B cell (primary cell): ENCODE measurements at regions not wholly inside any gene's neighbourhood (a gene's known extent, or its start where the extent isn't known, plus 50 kb on each side); places are given as distances from the start of the nearest gene placed in this dataset.

Experiments
- ATAC-seq: fragments of 200-7000 bp; cut with Tn5 transposase; one replicate; pipeline ENCODE4 v1.10.0; 2021; ENCODE audit warnings: low read depth, mild to moderate bottlenecking, moderate number of reproducible peaks, moderate library complexity
- CTCF ChIA-PET: fragments of 350-600 bp; sonication (Branson Sonifier 250); formaldehyde crosslinking; loops from one replicate; lab custom pipeline; 2021; ENCODE audit warnings: antibody characterized with exemption, inconsistent platforms; lab: Charles Lee
- POLR2A ChIA-PET: fragments of 350-600 bp; sonication (Branson Sonifier 250); formaldehyde crosslinking; loops from one replicate; lab custom pipeline; 2021; ENCODE audit warnings: antibody characterized with exemption; lab: Charles Lee
- DNase-seq: peaks from one replicate; pipeline ENCODE4 v3.0.0; 2013
- H2AFZ ChIP-seq: 2 replicates; pipeline ENCODE4 v1.6.1; 2012; ENCODE audit warnings: mild to moderate bottlenecking, low read depth, low read length; ENCODE audit not compliant: insufficient read depth, poor library complexity, severe bottlenecking
- H3K27ac ChIP-seq, 2 donors: 1 replicate in 1 of 2; 2 replicates in 1 of 2; pipeline ENCODE4 v1.5.1; 2012 to 2013; ENCODE audit warnings: low read length in 2 of 2, mild to moderate bottlenecking in 2 of 2, moderate library complexity in 1 of 2
- H3K27me3 ChIP-seq, 4 experiments: fragments of 200-600 bp in 1 of 4; sonication (generic) in 1 of 4; replicated peaks in 1 of 4; 1 replicate in 2 of 4; 2 replicates in 2 of 4; pipeline versions ENCODE4 v1.6.1 to v1.7.0; 2013 to 2016; ENCODE audit warnings: low read length in 3 of 4, mild to moderate bottlenecking in 2 of 4, mixed read lengths in 1 of 4, moderate library complexity in 1 of 4; ENCODE audit not compliant: insufficient read depth in 4 of 4, control insufficient read depth in 3 of 4; ENCODE audit errors: control extremely low read depth in 1 of 4
- H3K36me3 ChIP-seq, 2 experiments: replicated peaks in 1 of 2; 1 replicate in 1 of 2; 2 replicates in 1 of 2; pipeline versions ENCODE4 v1.6.1 to v1.7.1; 2013; ENCODE audit warnings: low read length in 1 of 2; ENCODE audit not compliant: insufficient read depth in 2 of 2, control insufficient read depth in 1 of 2; ENCODE audit errors: control extremely low read depth in 1 of 2, extremely low read depth in 1 of 2
- H3K4me1 ChIP-seq, 2 donors: fragments of 200-600 bp in 1 of 2; sonication (generic) in 1 of 2; 1 replicate in 1 of 2; 2 replicates in 1 of 2; pipeline versions ENCODE4 v1.5.1 to v1.6.1; 2013 to 2017; ENCODE audit warnings: low read length in 2 of 2; ENCODE audit not compliant: control insufficient read depth in 2 of 2, insufficient read depth in 2 of 2
- H3K4me2 ChIP-seq: replicated peaks from 2 replicates; pipeline ENCODE3; 2012; ENCODE audit warnings: mild to moderate bottlenecking, low read depth, low read length; ENCODE audit not compliant: poor library complexity, severe bottlenecking
- H3K4me3 ChIP-seq, 5 experiments: fragments of 200-600 bp in 1 of 5; sonication (generic) in 1 of 5; 1 replicate in 3 of 5; 2 replicates in 2 of 5; pipeline versions ENCODE4 v1.5.1 to v1.7.0; 2011 to 2016; ENCODE audit warnings: low read length in 4 of 5, mild to moderate bottlenecking in 4 of 5, low read depth in 2 of 5, control low read depth in 1 of 5, moderate library complexity in 1 of 5; ENCODE audit not compliant: insufficient read depth in 1 of 5; ENCODE audit errors: control extremely low read depth in 1 of 5, extremely low read depth in 1 of 5
- H3K79me2 ChIP-seq: fragments of 200-600 bp; sonication (generic); one replicate; pipeline ENCODE4 v1.6.0; 2016; ENCODE audit warnings: low read length; ENCODE audit not compliant: control insufficient read depth, insufficient read depth
- H3K9ac ChIP-seq: fragments of 200-600 bp; sonication (generic); 2 replicates; pipeline ENCODE4 v1.6.1; 2017; ENCODE audit warnings: mild to moderate bottlenecking, low read length, moderate library complexity
- H3K9me3 ChIP-seq, 3 donors: one replicate each; pipeline versions ENCODE4 v1.6.1 to v1.7.1; 2013; ENCODE audit warnings: low read length in 2 of 3; ENCODE audit not compliant: control insufficient read depth in 2 of 3, insufficient read depth in 1 of 3; ENCODE audit errors: control extremely low read depth in 1 of 3
- H4K20me1 ChIP-seq: 2 replicates; pipeline ENCODE4 v1.6.0; 2012; ENCODE audit warnings: mild to moderate bottlenecking, low read length; ENCODE audit not compliant: insufficient read depth, control insufficient read depth, poor library complexity, severe bottlenecking
- H3K27ac Mint-ChIP-seq: one replicate; pipeline ENCODE4 v1.8.0; 2021; ENCODE audit warnings: mixed read lengths
- H3K27me3 Mint-ChIP-seq: one replicate; pipeline ENCODE4 v1.8.0; 2021; ENCODE audit warnings: mixed read lengths
- H3K4me1 Mint-ChIP-seq: one replicate; pipeline ENCODE4 v1.8.0; 2021; ENCODE audit warnings: mixed read lengths
- H3K4me3 Mint-ChIP-seq: one replicate; pipeline ENCODE4 v1.8.0; 2021; ENCODE audit warnings: mixed read lengths
- H3K9me3 Mint-ChIP-seq: one replicate; pipeline ENCODE4 v1.8.0; 2022; ENCODE audit warnings: mixed read lengths; ENCODE audit not compliant: insufficient read depth
- EZH2 ChIP-seq: IDR thresholded peaks from 2 replicates; pipeline ENCODE4 v1.6.1; 2012; ENCODE audit warnings: borderline replicate concordance, low read depth, mild to moderate bottlenecking, moderate library complexity, low read length; ENCODE audit not compliant: insufficient read depth, poor library complexity, severe bottlenecking
- WGBS: methylation state at CpG from one replicate; pipeline ENCODE4 v1.1.5; 2013; ENCODE audit warnings: missing lambda C conversion rate; ENCODE audit not compliant: insufficient coverage; 5-methylcytosine and 5-hydroxymethylcytosine counted together
- intact Hi-C: fragments of 100-400 bp; cut with micrococcal nuclease; formaldehyde crosslinking; loops from one replicate; pipeline ENCODE4 v1.10.0; 2022
- TF ChIP-seq, protein P1 (sequence below): fragments of 200-600 bp; IDR thresholded peaks from one replicate; pipeline ENCODE4 v1.8.0; 2022; ENCODE audit warnings: antibody characterized with exemption, mild to moderate bottlenecking

DNA sequence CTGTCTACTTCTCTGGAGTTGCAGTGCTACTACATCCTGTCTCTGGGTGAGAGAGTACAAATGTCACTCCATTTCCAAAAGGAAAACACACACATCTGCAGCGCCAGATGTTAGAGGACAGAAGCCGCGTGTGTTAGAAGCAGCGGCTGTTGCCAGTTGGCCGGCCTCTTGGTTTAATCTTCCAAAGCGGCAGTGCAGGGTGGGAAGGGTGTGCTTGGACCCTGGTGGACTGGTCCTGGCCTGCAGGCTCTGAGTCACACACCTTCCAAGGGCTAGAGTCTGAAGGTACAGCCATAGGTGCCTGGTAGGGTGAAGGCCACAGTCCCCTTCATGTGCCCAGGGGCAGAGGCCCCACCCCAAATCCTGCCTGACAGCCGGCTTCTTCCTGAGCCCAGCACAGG lies 99.8 kb downstream of the CTTN start:
- TF ChIP-seq, protein P1, sequence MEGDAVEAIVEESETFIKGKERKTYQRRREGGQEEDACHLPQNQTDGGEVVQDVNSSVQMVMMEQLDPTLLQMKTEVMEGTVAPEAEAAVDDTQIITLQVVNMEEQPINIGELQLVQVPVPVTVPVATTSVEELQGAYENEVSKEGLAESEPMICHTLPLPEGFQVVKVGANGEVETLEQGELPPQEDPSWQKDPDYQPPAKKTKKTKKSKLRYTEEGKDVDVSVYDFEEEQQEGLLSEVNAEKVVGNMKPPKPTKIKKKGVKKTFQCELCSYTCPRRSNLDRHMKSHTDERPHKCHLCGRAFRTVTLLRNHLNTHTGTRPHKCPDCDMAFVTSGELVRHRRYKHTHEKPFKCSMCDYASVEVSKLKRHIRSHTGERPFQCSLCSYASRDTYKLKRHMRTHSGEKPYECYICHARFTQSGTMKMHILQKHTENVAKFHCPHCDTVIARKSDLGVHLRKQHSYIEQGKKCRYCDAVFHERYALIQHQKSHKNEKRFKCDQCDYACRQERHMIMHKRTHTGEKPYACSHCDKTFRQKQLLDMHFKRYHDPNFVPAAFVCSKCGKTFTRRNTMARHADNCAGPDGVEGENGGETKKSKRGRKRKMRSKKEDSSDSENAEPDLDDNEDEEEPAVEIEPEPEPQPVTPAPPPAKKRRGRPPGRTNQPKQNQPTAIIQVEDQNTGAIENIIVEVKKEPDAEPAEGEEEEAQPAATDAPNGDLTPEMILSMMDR: no peak
- no peak for TF ChIP-seq EZH2
- no peaks in the 10 kb centered on the region for H3K9me3 Mint-ChIP-seq
- H3K9me3 ChIP-seq: peaks cover 0 to 8% (median 0%) of the 10 kb centered on the region in 3 donors
- no peaks in the 10 kb centered on the region for H3K79me2 ChIP-seq
- DNase-seq (no peak), ATAC-seq (no peak)
- no peak overlapping the region for H3K27ac ChIP-seq
- CTCF ChIA-PET: no interaction called here
- H3K36me3 ChIP-seq: no peaks in the 10 kb centered on the region
- H3K4me1 Mint-ChIP-seq: no peaks in the 10 kb centered on the region
- H3K4me3 ChIP-seq: no peak overlapping the region
- H3K4me3 Mint-ChIP-seq: no peak overlapping the region
- H3K4me1 ChIP-seq: no peaks in the 10 kb centered on the region
- H3K27me3 Mint-ChIP-seq: no peaks in the 10 kb centered on the region
- WGBS: 98% methylated on average over 7 of the region's 7 CpGs
- no peaks in the 10 kb centered on the region for H3K27me3 ChIP-seq
- no peak overlapping the region for H2AFZ ChIP-seq
- intact Hi-C loops: no loop called here
- H3K4me2 ChIP-seq: no peak overlapping the region
- H4K20me1 ChIP-seq: no peaks in the 10 kb centered on the region
- POLR2A ChIA-PET: no interaction called here
- H3K9ac ChIP-seq: no peak overlapping the region
- H3K27ac Mint-ChIP-seq: no peak overlapping the region

DNA sequence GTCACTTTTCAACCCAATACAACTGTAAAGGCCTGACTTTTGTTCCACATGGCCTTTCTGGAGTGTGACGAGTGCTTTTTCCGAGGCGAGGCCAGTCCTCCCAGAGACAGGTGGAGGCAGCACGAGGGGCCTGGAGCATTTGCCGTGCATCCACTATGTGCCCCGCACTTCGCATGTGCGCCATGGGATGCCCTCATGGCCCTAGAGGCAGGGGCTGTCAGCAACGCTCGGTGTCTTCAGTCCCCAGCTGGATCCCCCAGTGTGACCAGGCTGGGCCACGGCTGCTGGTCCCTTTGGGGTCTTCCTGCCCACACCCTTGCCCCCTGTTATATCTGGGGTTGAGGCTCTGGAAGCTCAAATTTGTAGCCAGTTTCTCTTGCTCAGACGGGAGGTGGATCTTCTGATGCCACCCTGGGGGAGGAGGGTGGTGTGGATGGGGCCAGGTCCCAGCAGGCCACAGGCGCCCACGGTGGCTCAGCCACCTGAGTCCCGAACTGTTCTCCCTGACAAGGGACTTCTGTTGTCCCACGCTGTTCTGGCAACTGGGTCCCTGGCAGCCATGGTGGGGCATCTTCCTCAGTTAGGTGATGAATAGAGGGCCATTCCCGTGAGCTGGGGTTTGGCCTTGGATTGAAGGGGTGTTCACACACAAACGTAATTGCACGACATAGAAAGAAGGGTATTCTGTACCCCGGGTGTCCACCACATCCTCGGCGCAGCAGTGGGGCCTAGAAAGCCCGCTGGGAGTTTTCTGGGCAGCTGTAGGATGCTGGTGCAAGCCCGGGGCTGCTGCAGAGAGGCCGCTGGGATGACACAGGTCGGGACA lies 100.9 kb downstream of the CTTN start:
- Mint-ChIP-seq H3K27ac (no peak overlapping the region), H3K4me1 (no peaks in the 10 kb centered on the region), H3K4me3 (no peak overlapping the region), H3K27me3 (no peaks in the 10 kb centered on the region), H3K9me3 (no peaks in the 10 kb centered on the region)
- H3K27ac ChIP-seq: no peak overlapping the region
- no peaks in the 10 kb centered on the region for H3K79me2 ChIP-seq
- CTCF ChIA-PET: no interaction called here
- no peak overlapping the region for H2AFZ ChIP-seq
- no peak overlapping the region for H3K9ac ChIP-seq
- no peak for TF ChIP-seq EZH2
- TF ChIP-seq, protein P1: no peak
- WGBS: 87% methylated on average over 24 of the region's 26 CpGs
- no peaks in the 10 kb centered on the region for H4K20me1 ChIP-seq
- H3K36me3 ChIP-seq: no peaks in the 10 kb centered on the region
- no peak overlapping the region for H3K4me3 ChIP-seq
- peaks cover 0 to under 1% (median 0%) of the 10 kb centered on the region in 3 donors for H3K9me3 ChIP-seq
- intact Hi-C loops: no loop called here
- H3K27me3 ChIP-seq: no peaks in the 10 kb centered on the region
- POLR2A ChIA-PET: no interaction called here
- H3K4me1 ChIP-seq: no peaks in the 10 kb centered on the region
- DNase-seq (no peak), ATAC-seq (no peak)
- H3K4me2 ChIP-seq: no peak overlapping the region
